ENCODE measurements at regions not wholly inside any gene's neighbourhood (a gene's known extent, or its start where the extent isn't known, plus 50 kb on each side); places are given as distances from the start of the nearest gene placed in this dataset.

DNA sequence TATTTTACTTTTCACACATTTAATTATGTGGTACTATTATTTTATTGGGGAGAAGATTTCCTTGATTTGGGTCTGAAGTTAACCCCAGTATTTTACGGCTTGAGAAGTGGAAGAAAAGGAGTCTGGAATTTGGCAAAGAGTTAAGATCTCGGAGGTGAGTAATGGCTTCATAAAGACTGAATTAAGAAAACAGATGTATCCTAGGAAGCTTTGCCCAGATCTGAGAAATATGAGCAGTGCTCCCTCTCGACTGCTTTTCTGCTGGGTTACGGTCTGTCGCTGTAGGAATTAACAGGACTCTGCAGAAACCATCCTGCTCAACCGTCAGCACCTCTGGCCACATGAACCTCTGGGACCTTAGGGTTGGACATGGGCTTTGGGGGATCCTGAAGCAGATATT, 163.6 kb upstream of the NDN start:
- Histone ChIP-seq H3K9me3 (ENCODE audit: control insufficient read depth in 1 of 2, insufficient read depth in 1 of 2, low read depth in 1 of 2, low read length in 2 of 2) (peaks cover 14 to 46% of the 10 kb centered on the region in 2 experiments; a peak in 3 of 4 replicates), H3K79me2 (ENCODE audit: insufficient read depth, low read length) (no peaks in the 10 kb centered on the region), H3K9ac (ENCODE audit: low read length) (no peak overlapping the region), H3K4me3 (replicated peaks in 1 of 2; ENCODE audit: low read depth in 1 of 2, low read length in 2 of 2) (no peak overlapping the region), H3K27me3 (ENCODE audit: insufficient read depth, low read length) (no peaks in the 10 kb centered on the region), H3K4me2 (ENCODE audit: low read length) (no peak overlapping the region), H3K36me3 (ENCODE audit: control insufficient read depth in 1 of 2, insufficient read depth in 2 of 2, low read length in 2 of 2) (no peaks in the 10 kb centered on the region), H3K9me2 (ENCODE audit: insufficient read depth) (no peaks in the 10 kb centered on the region), H3K27ac (ENCODE audit: low read depth, low read length) (no peak overlapping the region), H4K20me1 (ENCODE audit: insufficient read depth) (no peaks in the 10 kb centered on the region), H3K4me1 (ENCODE audit: control insufficient read depth in 1 of 2, insufficient read depth in 2 of 2, low read length in 2 of 2) (no peaks in the 10 kb centered on the region), H2AFZ (ENCODE audit: low read depth, low read length, poor library complexity, severe bottlenecking) (no peak overlapping the region)
- ChIA-PET POLR2A (no interaction called here), RAD21 (ENCODE audit: low non-redundant PET in 1 of 2, low total read pairs in 2 of 2, uncharacterized antibody in 2 of 2, unreplicated experiment in 2 of 2) (no interaction called here), CTCF (no interaction called here)
- intact Hi-C loops (cut with micrococcal nuclease), result no loop called here
- ATAC-seq (no peak), DNase-seq (ENCODE audit: low read depth, low spot score) (no peak)
- BruUV-seq (replicated peaks), result no TSS peak
- TF ChIP-seq FOSL1 (IDR thresholded peaks at IDR 0.05; ENCODE audit: low read depth) (no peak), ELF1 (IDR thresholded peaks at IDR 0.05; ENCODE audit: borderline replicate concordance, low read depth) (no peak)

DNA sequence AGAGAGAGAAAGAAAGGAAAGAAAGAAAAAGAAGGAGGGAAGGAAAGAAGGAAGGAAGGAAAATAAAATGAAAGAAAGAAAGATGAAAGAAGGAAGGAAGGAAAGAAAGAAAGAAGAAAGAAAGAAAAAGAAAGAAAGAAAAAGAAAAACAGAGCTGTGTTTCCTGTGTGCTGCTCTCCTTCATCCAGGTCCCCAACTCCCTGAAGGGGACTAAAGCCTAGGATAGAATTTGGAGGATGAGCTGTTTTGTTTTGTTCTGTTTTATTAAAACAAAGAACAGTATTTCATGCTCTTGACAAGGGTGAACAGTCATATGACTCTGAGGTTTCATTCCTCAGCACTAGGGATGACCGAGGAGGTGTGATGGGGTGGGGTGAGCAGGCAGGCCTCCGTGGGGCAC, 164.8 kb upstream of the NDN start:
- ATAC-seq (no peak), DNase-seq (ENCODE audit: low read depth, low spot score) (no peak)
- H3K9me3 ChIP-seq (ENCODE audit: control insufficient read depth in 1 of 2, insufficient read depth in 1 of 2, low read depth in 1 of 2, low read length in 2 of 2), result peaks cover 14 to 41% of the 10 kb centered on the region in 2 experiments; a peak in 3 of 4 replicates
- H2AFZ ChIP-seq (ENCODE audit: low read depth, low read length, poor library complexity, severe bottlenecking), result no peak overlapping the region
- no TSS peak for BruUV-seq (replicated peaks)
- H4K20me1 ChIP-seq (ENCODE audit: insufficient read depth), result no peaks in the 10 kb centered on the region
- CTCF ChIA-PET, result no interaction called here
- no peak overlapping the region for H3K9ac ChIP-seq (ENCODE audit: low read length)
- POLR2A ChIA-PET, result no interaction called here
- RAD21 ChIA-PET (ENCODE audit: low non-redundant PET in 1 of 2, low total read pairs in 2 of 2, uncharacterized antibody in 2 of 2, unreplicated experiment in 2 of 2), result no interaction called here
- H3K4me1 ChIP-seq (ENCODE audit: control insufficient read depth in 1 of 2, insufficient read depth in 2 of 2, low read length in 2 of 2), result no peaks in the 10 kb centered on the region
- H3K79me2 ChIP-seq (ENCODE audit: insufficient read depth, low read length), result no peaks in the 10 kb centered on the region
- H3K27me3 ChIP-seq (ENCODE audit: insufficient read depth, low read length), result no peaks in the 10 kb centered on the region
- no peak for TF ChIP-seq CEBPB (IDR thresholded peaks at IDR 0.05; ENCODE audit: low read depth)
- no peak for TF ChIP-seq SIN3A (IDR thresholded peaks at IDR 0.05; ENCODE audit: low read depth)
- no peak for TF ChIP-seq EZH2phosphoT487 (IDR thresholded peaks at IDR 0.05; ENCODE audit: borderline replicate concordance)
- TF ChIP-seq JUND (IDR thresholded peaks at IDR 0.05), result no peak
- no peak for TF ChIP-seq SRF (IDR thresholded peaks at IDR 0.05; ENCODE audit: low read depth)
- no peak for TF ChIP-seq FOSL1 (IDR thresholded peaks at IDR 0.05; ENCODE audit: low read depth)
- TF ChIP-seq RAD21 (IDR thresholded peaks at IDR 0.05; ENCODE audit: low read depth), result no peak
- TF ChIP-seq, protein P1, sequence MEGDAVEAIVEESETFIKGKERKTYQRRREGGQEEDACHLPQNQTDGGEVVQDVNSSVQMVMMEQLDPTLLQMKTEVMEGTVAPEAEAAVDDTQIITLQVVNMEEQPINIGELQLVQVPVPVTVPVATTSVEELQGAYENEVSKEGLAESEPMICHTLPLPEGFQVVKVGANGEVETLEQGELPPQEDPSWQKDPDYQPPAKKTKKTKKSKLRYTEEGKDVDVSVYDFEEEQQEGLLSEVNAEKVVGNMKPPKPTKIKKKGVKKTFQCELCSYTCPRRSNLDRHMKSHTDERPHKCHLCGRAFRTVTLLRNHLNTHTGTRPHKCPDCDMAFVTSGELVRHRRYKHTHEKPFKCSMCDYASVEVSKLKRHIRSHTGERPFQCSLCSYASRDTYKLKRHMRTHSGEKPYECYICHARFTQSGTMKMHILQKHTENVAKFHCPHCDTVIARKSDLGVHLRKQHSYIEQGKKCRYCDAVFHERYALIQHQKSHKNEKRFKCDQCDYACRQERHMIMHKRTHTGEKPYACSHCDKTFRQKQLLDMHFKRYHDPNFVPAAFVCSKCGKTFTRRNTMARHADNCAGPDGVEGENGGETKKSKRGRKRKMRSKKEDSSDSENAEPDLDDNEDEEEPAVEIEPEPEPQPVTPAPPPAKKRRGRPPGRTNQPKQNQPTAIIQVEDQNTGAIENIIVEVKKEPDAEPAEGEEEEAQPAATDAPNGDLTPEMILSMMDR (IDR thresholded peaks at IDR 0.05 in 2 of 3, conservative IDR thresholded peaks at IDR 0.05 in 1 of 3; ENCODE audit: borderline replicate concordance in 1 of 3, insufficient read depth in 1 of 3, low read depth in 2 of 3, low read length in 2 of 3), result no peak
- TF ChIP-seq, protein P2, sequence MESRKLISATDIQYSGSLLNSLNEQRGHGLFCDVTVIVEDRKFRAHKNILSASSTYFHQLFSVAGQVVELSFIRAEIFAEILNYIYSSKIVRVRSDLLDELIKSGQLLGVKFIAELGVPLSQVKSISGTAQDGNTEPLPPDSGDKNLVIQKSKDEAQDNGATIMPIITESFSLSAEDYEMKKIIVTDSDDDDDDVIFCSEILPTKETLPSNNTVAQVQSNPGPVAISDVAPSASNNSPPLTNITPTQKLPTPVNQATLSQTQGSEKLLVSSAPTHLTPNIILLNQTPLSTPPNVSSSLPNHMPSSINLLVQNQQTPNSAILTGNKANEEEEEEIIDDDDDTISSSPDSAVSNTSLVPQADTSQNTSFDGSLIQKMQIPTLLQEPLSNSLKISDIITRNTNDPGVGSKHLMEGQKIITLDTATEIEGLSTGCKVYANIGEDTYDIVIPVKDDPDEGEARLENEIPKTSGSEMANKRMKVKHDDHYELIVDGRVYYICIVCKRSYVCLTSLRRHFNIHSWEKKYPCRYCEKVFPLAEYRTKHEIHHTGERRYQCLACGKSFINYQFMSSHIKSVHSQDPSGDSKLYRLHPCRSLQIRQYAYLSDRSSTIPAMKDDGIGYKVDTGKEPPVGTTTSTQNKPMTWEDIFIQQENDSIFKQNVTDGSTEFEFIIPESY (IDR thresholded peaks at IDR 0.05; ENCODE audit: extremely low read depth, insufficient replicate concordance, low read length), result no peak
- no peak for TF ChIP-seq ZFX (IDR thresholded peaks at IDR 0.05)
- no peak for TF ChIP-seq ELF1 (IDR thresholded peaks at IDR 0.05; ENCODE audit: borderline replicate concordance, low read depth)
- H3K36me3 ChIP-seq (ENCODE audit: control insufficient read depth in 1 of 2, insufficient read depth in 2 of 2, low read length in 2 of 2), result no peaks in the 10 kb centered on the region
- no peaks in the 10 kb centered on the region for H3K9me2 ChIP-seq (ENCODE audit: insufficient read depth)
- no peak overlapping the region for H3K27ac ChIP-seq (ENCODE audit: low read depth, low read length)
- intact Hi-C loops (cut with micrococcal nuclease), result no loop called here
- H3K4me3 ChIP-seq (replicated peaks in 1 of 2; ENCODE audit: low read depth in 1 of 2, low read length in 2 of 2), result no peak overlapping the region
- H3K4me2 ChIP-seq (ENCODE audit: low read length), result no peak overlapping the region

Data from HCT116 (cell line).